ENCODE measurements at regions not wholly inside any gene's neighbourhood (a gene's known extent, or its start where the extent isn't known, plus 50 kb on each side); places are given as distances from the start of the nearest gene placed in this dataset.

DNA sequence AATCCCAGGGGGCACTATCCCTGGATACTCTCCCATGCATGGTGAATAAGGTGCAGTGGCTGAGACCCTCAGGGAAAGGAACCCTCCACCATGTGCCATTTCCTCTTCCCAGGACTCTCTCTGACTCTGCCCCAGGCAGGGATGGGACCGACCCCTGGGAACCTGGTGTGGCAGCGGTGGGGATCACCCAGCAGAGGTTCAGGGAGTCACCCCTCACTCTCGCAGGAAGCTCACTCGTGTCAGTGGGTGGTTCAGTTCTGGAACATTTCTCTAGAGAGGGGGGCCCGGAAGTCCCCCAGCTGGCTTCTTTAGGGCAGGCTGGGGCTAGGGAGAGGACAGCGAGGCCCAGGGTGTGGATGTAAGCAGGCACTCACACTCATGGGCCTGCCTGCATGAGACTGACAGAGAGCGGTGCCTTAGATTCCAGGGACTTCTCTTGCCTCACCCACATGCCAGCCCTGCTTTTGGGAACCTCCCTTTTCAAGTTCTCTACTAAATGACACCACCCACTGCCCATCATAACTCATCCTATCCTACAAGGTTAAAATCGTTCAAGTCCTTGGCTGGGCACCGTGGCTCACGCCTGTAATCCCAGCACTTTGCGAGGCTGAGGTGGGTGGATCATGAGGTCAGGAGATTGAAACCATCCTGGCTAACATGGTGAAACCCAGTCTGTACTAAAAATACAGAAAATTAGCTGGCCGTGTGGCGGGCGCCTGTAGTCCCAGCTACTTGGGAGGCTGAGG lies 109.7 kb upstream of the SDK2 start:
- no peak for DNase-seq (ENCODE audit: low spot score in 2 of 2)
- H3K4me3 Mint-ChIP-seq, result no peak overlapping the region
- peaks cover 2% of the 10 kb centered on the region for H3K9me3 Mint-ChIP-seq
- H3K27ac Mint-ChIP-seq, result no peak overlapping the region
- H3K27me3 Mint-ChIP-seq, result peaks cover 5% of the 10 kb centered on the region
- ATAC-seq (ENCODE audit: low read depth), result no peak
- peaks cover 5% of the 10 kb centered on the region for H3K4me1 Mint-ChIP-seq
- no peaks in the 10 kb centered on the region for H3K36me3 Mint-ChIP-seq

DNA sequence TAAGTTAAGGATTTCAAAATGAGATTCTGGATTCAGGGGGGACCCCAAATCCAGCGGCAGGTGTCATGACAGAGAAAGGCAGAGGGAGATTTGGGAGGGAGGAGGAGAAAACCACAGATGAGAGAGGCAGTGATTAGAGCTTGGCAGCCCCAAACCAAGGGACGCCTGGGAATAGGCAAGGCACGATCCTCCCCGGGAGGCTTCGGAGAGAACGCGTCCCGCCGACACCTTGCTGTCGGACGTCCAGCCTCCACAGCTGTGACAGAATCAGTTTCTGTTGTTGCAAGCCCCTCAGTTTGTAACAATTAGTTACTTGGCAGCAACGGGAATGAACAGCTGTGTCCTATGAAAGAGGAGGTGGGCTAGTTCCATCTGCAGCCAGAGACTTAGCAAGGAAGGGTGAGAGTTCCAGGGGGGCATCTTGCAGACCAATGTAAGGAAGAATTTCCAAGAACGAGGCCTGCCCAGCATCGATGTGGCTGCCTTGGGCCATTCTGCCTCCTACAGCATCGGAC lies 110.7 kb upstream of the SDK2 start:
- Mint-ChIP-seq H3K4me1 (peaks cover 5% of the 10 kb centered on the region), H3K27me3 (peaks cover 3% of the 10 kb centered on the region), H3K4me3 (no peak overlapping the region), H3K9me3 (peaks cover 2% of the 10 kb centered on the region), H3K36me3 (no peaks in the 10 kb centered on the region), H3K27ac (no peak overlapping the region)
- no peak for ATAC-seq (ENCODE audit: low read depth)
- DNase-seq (ENCODE audit: low spot score in 2 of 2), result no peak

DNA sequence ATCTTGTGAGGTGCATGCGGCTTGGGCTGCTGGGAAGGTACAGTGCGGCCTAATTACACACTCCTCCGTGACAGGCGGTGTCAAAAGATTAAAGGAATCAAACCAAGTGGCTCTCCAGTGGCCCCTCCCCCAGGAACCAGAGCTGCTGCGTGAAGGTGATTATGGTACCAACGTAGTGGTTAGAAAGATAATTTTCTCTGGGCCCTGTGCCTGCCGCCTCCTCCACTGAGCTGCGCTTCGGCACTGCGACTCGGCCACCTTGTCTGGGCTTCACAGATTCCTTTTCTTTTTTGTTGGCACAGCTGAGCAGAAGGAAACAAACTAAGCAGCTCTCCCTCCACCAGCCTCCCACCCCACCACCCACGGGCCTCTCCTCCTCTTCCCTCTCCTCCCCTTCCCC lies 113.2 kb upstream of the SDK2 start:
- Mint-ChIP-seq H3K4me3 (no peak overlapping the region), H3K27me3 (peaks cover 11% of the 10 kb centered on the region), H3K9me3 (peaks cover 2% of the 10 kb centered on the region), H3K4me1 (peaks cover 7% of the 10 kb centered on the region), H3K36me3 (peaks cover 3% of the 10 kb centered on the region), H3K27ac (peak overlapping the region; percentile 69)
- DNase-seq (ENCODE audit: low spot score in 2 of 2), result no peak
- no peak for ATAC-seq (ENCODE audit: low read depth)

DNA sequence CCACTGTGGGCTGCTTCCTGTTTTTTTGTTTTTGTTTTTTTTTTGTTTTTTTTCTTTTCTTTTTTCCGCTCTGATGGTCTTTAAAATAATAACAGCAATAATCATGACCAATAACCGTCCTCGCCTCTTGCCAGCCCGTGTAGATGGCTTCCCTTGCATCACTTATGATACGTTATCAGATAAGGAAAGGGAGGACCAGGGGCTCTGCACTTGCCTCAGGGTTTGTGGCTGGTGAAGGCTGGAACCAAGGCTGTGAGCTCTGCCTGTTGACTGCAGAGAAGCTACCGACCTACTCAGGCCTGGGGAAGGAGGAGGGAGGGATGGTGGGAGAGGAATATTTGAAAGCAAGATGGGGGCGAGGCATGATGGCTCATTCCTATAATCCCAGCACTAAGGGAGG lies 114.0 kb upstream of the SDK2 start:
- H3K27ac Mint-ChIP-seq, result peak overlapping the region; percentile 69
- peaks cover 11% of the 10 kb centered on the region for H3K27me3 Mint-ChIP-seq
- no peak overlapping the region for H3K4me3 Mint-ChIP-seq
- DNase-seq (ENCODE audit: low spot score in 2 of 2) (no peak), ATAC-seq (ENCODE audit: low read depth) (no peak)
- peaks cover 3% of the 10 kb centered on the region for H3K36me3 Mint-ChIP-seq
- H3K4me1 Mint-ChIP-seq, result peaks cover 7% of the 10 kb centered on the region
- H3K9me3 Mint-ChIP-seq, result peaks cover 2% of the 10 kb centered on the region

- ATAC-seq (ENCODE audit: low read depth) (no peak), DNase-seq (ENCODE audit: low spot score in 2 of 2) (no peak)
- H3K9me3 Mint-ChIP-seq, result peaks cover 2% of the 10 kb centered on the region
- peaks cover 3% of the 10 kb centered on the region for H3K36me3 Mint-ChIP-seq
- H3K4me3 Mint-ChIP-seq, result no peak overlapping the region
- peaks cover 7% of the 10 kb centered on the region for H3K4me1 Mint-ChIP-seq
- H3K27me3 Mint-ChIP-seq, result peaks cover 13% of the 10 kb centered on the region
- no peak overlapping the region for H3K27ac Mint-ChIP-seq
These were observed 115.1 kb upstream of the SDK2 start for GRCh38 chr17:73759324-73759723.

DNA sequence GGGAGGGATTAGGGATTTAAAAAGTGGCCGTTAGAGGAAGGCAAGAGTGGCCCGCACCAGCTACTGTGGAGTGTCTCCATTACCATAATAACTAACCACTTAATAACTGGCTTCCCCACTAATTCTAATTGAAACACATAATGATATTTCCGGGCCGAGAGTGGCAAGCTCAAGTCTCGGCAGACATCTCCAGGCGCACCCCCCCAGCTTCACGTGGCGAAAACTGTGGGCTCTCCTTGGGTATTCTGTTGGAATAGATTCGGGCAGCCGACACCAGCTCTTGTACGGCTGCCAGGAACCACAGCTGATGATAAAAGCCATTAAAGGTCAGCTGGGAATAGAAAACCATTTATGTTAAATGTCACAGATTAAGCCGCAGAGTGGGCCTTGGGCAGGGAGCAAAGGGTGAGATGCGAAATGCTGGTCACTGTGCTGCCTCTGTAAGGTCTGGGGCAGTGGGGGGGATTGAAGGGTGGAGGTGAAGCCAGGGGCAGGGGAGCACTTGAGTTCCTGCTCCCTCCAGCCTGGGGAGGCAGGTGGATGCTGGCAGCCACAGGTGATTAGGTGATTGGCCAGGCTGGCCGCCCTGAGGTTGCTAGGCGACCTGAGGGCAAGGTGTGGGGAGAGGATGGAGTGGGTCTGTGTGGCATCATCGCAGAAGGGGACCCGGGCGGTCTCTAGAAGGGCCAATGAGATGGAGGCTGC lies 115.6 kb upstream of the SDK2 start:
- Mint-ChIP-seq H3K4me1 (peaks cover 7% of the 10 kb centered on the region), H3K9me3 (peaks cover 2% of the 10 kb centered on the region), H3K27me3 (peaks cover 13% of the 10 kb centered on the region), H3K27ac (no peak overlapping the region), H3K4me3 (no peak overlapping the region), H3K36me3 (peaks cover 3% of the 10 kb centered on the region)
- no peak for ATAC-seq (ENCODE audit: low read depth)
- DNase-seq (ENCODE audit: low spot score in 2 of 2), result no peak

- no peak for DNase-seq (ENCODE audit: low spot score in 2 of 2)
- Mint-ChIP-seq H3K36me3 (peaks cover 3% of the 10 kb centered on the region), H3K4me3 (no peak overlapping the region), H3K4me1 (peaks cover 7% of the 10 kb centered on the region), H3K27ac (no peak overlapping the region), H3K27me3 (peaks cover 13% of the 10 kb centered on the region), H3K9me3 (peaks cover 2% of the 10 kb centered on the region)
- no peak for ATAC-seq (ENCODE audit: low read depth)
These were observed 116.2 kb upstream of the SDK2 start for GRCh38 chr17:73760439-73760758.

DNA sequence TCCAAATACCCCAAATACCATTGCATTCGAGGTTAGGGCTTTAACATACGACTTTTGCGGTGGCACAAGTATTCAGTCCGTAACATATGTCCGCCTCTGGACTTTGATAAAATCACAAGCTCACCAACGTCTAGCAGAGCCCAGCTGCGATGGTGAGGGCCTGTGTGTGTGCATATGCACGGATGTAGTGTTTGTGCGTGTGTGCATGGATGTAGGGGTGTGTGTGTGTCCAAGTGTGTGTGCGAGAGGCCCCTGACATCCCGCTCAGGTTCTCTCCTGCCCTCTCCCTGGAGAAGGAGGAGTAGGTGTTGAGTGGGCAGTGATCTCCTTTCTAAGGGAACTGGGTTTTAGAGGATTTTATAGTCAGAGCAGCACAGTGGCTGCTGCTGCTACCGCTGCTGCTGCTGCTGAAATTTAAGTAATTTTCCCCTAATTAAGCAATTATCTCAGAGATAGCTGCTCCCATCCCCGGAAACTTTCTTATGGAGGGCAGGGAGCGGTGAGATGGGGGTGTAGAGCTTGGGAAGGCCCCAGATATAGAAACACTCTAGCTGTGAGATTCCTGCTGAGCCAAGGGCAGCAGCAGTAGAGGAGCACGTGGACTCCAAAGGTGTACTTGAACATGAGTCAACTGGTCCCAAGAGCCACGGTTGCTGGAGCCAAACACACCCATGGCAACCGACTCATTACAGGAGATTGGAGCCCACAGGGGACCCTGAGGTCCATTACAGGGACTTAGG lies 121.7 kb upstream of the SDK2 start:
- Mint-ChIP-seq H3K36me3 (peaks cover 3% of the 10 kb centered on the region), H3K4me1 (peaks cover 2% of the 10 kb centered on the region), H3K9me3 (no peaks in the 10 kb centered on the region), H3K27ac (no peak overlapping the region), H3K27me3 (peaks cover 16% of the 10 kb centered on the region), H3K4me3 (no peak overlapping the region)
- DNase-seq (ENCODE audit: low spot score in 2 of 2) (no peak), ATAC-seq (ENCODE audit: low read depth) (no peak)

GRCh38 chr17:73767696-73768095 lies 123.5 kb upstream of the SDK2 start:
- H3K4me3 Mint-ChIP-seq, result no peak overlapping the region
- peaks cover 17% of the 10 kb centered on the region for H3K27me3 Mint-ChIP-seq
- no peaks in the 10 kb centered on the region for H3K36me3 Mint-ChIP-seq
- H3K4me1 Mint-ChIP-seq, result no peaks in the 10 kb centered on the region
- DNase-seq (ENCODE audit: low spot score in 2 of 2) (no peak), ATAC-seq (ENCODE audit: low read depth) (no peak)
- no peaks in the 10 kb centered on the region for H3K9me3 Mint-ChIP-seq
- H3K27ac Mint-ChIP-seq, result no peak overlapping the region

- Mint-ChIP-seq H3K4me3 (no peak overlapping the region), H3K27me3 (peaks cover 17% of the 10 kb centered on the region), H3K4me1 (no peaks in the 10 kb centered on the region), H3K36me3 (no peaks in the 10 kb centered on the region), H3K9me3 (no peaks in the 10 kb centered on the region), H3K27ac (no peak overlapping the region)
- no peak for DNase-seq (ENCODE audit: low spot score in 2 of 2)
- no peak for ATAC-seq (ENCODE audit: low read depth)
These were observed 124.4 kb upstream of the SDK2 start for GRCh38 chr17:73768691-73769090.

- H3K4me3 Mint-ChIP-seq, result no peak overlapping the region
- H3K4me1 Mint-ChIP-seq, result no peaks in the 10 kb centered on the region
- no peak for ATAC-seq (ENCODE audit: low read depth)
- no peak overlapping the region for H3K27ac Mint-ChIP-seq
- no peak for DNase-seq (ENCODE audit: low spot score in 2 of 2)
- no peaks in the 10 kb centered on the region for H3K36me3 Mint-ChIP-seq
- no peaks in the 10 kb centered on the region for H3K9me3 Mint-ChIP-seq
- peaks cover 15% of the 10 kb centered on the region for H3K27me3 Mint-ChIP-seq
These were observed 125.2 kb upstream of the SDK2 start for GRCh38 chr17:73769479-73769878.

GRCh38 chr17:73770115-73770848 lies 126.0 kb upstream of the SDK2 start:
- Mint-ChIP-seq H3K27ac (no peak overlapping the region), H3K4me3 (no peak overlapping the region), H3K4me1 (no peaks in the 10 kb centered on the region), H3K9me3 (no peaks in the 10 kb centered on the region), H3K36me3 (no peaks in the 10 kb centered on the region), H3K27me3 (peaks cover 17% of the 10 kb centered on the region)
- no peak for DNase-seq (ENCODE audit: low spot score in 2 of 2)
- ATAC-seq (ENCODE audit: low read depth), result no peak

DNA sequence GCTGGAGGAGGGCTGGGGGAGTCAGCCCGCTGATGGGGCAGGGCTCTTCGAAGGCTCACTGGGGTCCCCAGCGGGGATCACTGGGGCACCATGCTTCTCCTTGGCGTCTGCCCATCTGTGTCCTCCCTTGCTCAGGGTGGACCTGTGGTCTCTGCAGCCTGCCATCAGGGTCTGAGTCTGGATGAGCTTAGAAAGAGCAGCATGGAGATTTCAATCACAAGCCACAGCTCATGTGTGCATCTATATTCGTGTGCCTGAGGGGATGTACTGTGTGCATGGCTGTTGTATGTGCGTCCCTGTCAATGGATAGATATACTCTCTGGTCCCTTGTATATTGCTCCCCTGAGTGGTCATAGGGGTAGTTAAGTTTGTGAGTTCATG lies 126.6 kb upstream of the SDK2 start:
- Mint-ChIP-seq H3K4me3 (no peak overlapping the region), H3K9me3 (no peaks in the 10 kb centered on the region), H3K36me3 (no peaks in the 10 kb centered on the region), H3K27me3 (peaks cover 14% of the 10 kb centered on the region), H3K27ac (no peak overlapping the region), H3K4me1 (no peaks in the 10 kb centered on the region)
- no peak for ATAC-seq (ENCODE audit: low read depth)
- no peak for DNase-seq (ENCODE audit: low spot score in 2 of 2)
